22Rv1 (cell line): ENCODE measurements at regions not wholly inside any gene's neighbourhood (a gene's known extent, or its start where the extent isn't known, plus 50 kb on each side); places are given as distances from the start of the nearest gene placed in this dataset.
"Not testable (repeated sequence)": the region's sequence is repeated elsewhere in the genome, so short reads cannot be mapped to it uniquely, and the experiment has no call there.

Experiments
- ZFX ChIP-seq: fragments of 450-650 bp; IDR thresholded peaks from 2 replicates; pipeline ENCODE4 v1.6.1; 2017; ENCODE audit warnings: antibody characterized with exemption, borderline replicate concordance
- TF ChIP-seq, protein P1 (sequence below): fragments of 450-650 bp; IDR thresholded peaks from 2 replicates; pipeline ENCODE4 v1.5.1; 2017; ENCODE audit warnings: mild to moderate bottlenecking

DNA sequence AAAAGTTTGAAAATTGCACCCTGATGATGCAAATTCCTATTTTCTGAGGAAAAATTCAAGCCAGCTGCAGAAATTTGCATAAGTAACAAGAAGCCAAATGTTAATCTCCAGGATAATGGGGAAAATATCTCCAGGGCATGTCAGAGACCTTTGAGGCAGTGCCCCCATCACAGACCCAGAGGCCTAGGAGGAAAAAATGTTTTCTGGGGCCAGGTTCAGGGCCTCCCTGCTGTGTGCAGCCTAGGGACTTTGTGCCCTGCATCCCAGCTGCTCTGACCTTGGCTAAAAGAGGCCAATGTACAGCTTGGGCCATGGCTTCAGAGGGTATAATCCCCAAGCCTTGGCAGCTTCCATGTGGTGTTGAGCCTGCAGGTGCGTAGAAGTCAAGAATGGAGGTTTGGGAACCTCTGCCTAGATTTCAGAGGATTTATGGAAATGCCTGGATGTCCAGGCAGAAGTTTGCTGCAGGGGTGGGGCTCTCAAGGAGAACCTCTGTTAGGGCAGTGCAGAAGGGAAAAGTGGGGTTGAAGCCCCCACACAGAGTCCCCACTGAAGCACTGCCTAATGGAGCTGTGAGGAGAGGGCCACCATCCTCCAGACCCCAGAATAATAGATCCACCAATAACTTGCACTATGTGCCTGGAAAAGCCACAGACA lies 51.7 kb upstream of the NDUFV2 start:
- TF ChIP-seq, protein P1, sequence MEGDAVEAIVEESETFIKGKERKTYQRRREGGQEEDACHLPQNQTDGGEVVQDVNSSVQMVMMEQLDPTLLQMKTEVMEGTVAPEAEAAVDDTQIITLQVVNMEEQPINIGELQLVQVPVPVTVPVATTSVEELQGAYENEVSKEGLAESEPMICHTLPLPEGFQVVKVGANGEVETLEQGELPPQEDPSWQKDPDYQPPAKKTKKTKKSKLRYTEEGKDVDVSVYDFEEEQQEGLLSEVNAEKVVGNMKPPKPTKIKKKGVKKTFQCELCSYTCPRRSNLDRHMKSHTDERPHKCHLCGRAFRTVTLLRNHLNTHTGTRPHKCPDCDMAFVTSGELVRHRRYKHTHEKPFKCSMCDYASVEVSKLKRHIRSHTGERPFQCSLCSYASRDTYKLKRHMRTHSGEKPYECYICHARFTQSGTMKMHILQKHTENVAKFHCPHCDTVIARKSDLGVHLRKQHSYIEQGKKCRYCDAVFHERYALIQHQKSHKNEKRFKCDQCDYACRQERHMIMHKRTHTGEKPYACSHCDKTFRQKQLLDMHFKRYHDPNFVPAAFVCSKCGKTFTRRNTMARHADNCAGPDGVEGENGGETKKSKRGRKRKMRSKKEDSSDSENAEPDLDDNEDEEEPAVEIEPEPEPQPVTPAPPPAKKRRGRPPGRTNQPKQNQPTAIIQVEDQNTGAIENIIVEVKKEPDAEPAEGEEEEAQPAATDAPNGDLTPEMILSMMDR, result not testable (repeated sequence)
- TF ChIP-seq ZFX, result not testable (repeated sequence)
